ENCODE measurements at regions not wholly inside any gene's neighbourhood (a gene's known extent, or its start where the extent isn't known, plus 50 kb on each side); places are given as distances from the start of the nearest gene placed in this dataset.

GRCh38 chr6:133129556-133129955 is 111.6 kb upstream of the EYA4 start:
- intact Hi-C loops (cut with DNase I), result no loop called here
- no peak for DNase-seq
- Histone ChIP-seq H3K27ac (no peak overlapping the region), H3K4me1 (replicated peaks in 1 of 2) (peaks cover 12 to 29% of the 10 kb centered on the region in 2 donors), H3K36me3 (replicated peaks in 1 of 2) (no peaks in the 10 kb centered on the region), H3K9me3 (replicated peaks in 1 of 3) (no peaks in the 10 kb centered on the region), H3K4me3 (no peak overlapping the region), H3K27me3 (no peaks in the 10 kb centered on the region)
- WGBS, 4 donors, result 75 to 100% (median 93%) methylated on average over 1 of the region's 1 CpG
- TF ChIP-seq CTCF (IDR thresholded peaks at IDR 0.05), result no peak
- no peak for TF ChIP-seq POLR2A (IDR thresholded peaks at IDR 0.05)

GRCh38 chr6:133130863-133131262 is 110.3 kb upstream of the EYA4 start:
- H3K9me3 ChIP-seq (replicated peaks in 1 of 3), result no peaks in the 10 kb centered on the region
- peak in 1 of 2 donors; percentile 10 for TF ChIP-seq POLR2A (IDR thresholded peaks at IDR 0.05)
- TF ChIP-seq CTCF (IDR thresholded peaks at IDR 0.05), result no peak
- DNase-seq, result peak; percentile 40 to 84 (median 79)
- H3K4me1 ChIP-seq (replicated peaks in 1 of 2), result peaks cover 12 to 29% of the 10 kb centered on the region in 2 donors
- H3K36me3 ChIP-seq (replicated peaks in 1 of 2), result no peaks in the 10 kb centered on the region
- peak overlapping the region in 3 of 5 donors; percentile 36 to 66 (median 56) for H3K27ac ChIP-seq
- intact Hi-C loops (cut with DNase I), result no loop called here
- 38 to 48% (median 42%) methylated on average over 1 to 2 of the region's 2 CpGs for WGBS, 4 donors
- H3K4me3 ChIP-seq, result no peak overlapping the region
- no peaks in the 10 kb centered on the region for H3K27me3 ChIP-seq

GRCh38 chr6:133131621-133132465 is 109.3 kb upstream of the EYA4 start:
- WGBS, 4 donors, result 39 to 44% (median 41%) methylated on average over 9 to 10 of the region's 10 CpGs
- Histone ChIP-seq H3K9me3 (replicated peaks in 1 of 3) (no peaks in the 10 kb centered on the region), H3K36me3 (replicated peaks in 1 of 2) (no peaks in the 10 kb centered on the region), H3K4me1 (replicated peaks in 1 of 2) (peaks cover 12 to 33% of the 10 kb centered on the region in 2 donors), H3K27me3 (no peaks in the 10 kb centered on the region), H3K27ac (peak overlapping the region; percentile 59 to 85 (median 66)), H3K4me3 (no peak overlapping the region)
- peak; percentile 55 to 81 (median 72) for DNase-seq
- intact Hi-C loops (cut with DNase I), result no loop called here
- TF ChIP-seq CTCF (IDR thresholded peaks at IDR 0.05) (no peak), POLR2A (IDR thresholded peaks at IDR 0.05) (peak in 1 of 2 donors; percentile 46)

GRCh38 chr6:133132466-133132971 is 108.6 kb upstream of the EYA4 start:
- TF ChIP-seq CTCF (IDR thresholded peaks at IDR 0.05), result no peak
- TF ChIP-seq POLR2A (IDR thresholded peaks at IDR 0.05), result no peak
- peaks cover 12 to 35% of the 10 kb centered on the region in 2 donors for H3K4me1 ChIP-seq (replicated peaks in 1 of 2)
- intact Hi-C loops (cut with DNase I), result no loop called here
- no peaks in the 10 kb centered on the region for H3K27me3 ChIP-seq
- no peaks in the 10 kb centered on the region for H3K9me3 ChIP-seq (replicated peaks in 1 of 3)
- WGBS, 4 donors, result 59 to 70% (median 70%) methylated on average over 9 to 12 of the region's 12 CpGs
- H3K27ac ChIP-seq, result peak overlapping the region; percentile 59 to 85 (median 66)
- H3K4me3 ChIP-seq, result no peak overlapping the region
- peak in 2 of 7 donors; percentile 33 to 40 for DNase-seq
- H3K36me3 ChIP-seq (replicated peaks in 1 of 2), result no peaks in the 10 kb centered on the region
